WTC11 (cell line): ENCODE measurements at regions not wholly inside any gene's neighbourhood (a gene's known extent, or its start where the extent isn't known, plus 50 kb on each side); places are given as distances from the start of the nearest gene placed in this dataset.
"Not testable (repeated sequence)": the region's sequence is repeated elsewhere in the genome, so short reads cannot be mapped to it uniquely, and the experiment has no call there.

Experiments
- ATAC-seq: fragments of 200-7000 bp; cut with Tn5 transposase; 2 replicates; pipeline ENCODE4 v1.10.0; 2021; ENCODE audit warnings: mild to moderate bottlenecking, moderate library complexity
- CTCF ChIA-PET: fragments of 300-600 bp; sonication (Branson Sonifier 250); formaldehyde crosslinking; loops from one replicate; lab custom pipeline; 2021; ENCODE audit warnings: antibody characterized with exemption; lab: Charles Lee
- POLR2A ChIA-PET: fragments of 350-600 bp; sonication (Branson Sonifier 250); formaldehyde crosslinking; loops from one replicate; lab custom pipeline; 2021; ENCODE audit warnings: antibody characterized with exemption; lab: Charles Lee
- DNase-seq: peaks from one replicate; pipeline ENCODE4 v3.0.0; 2021; ENCODE audit warnings: low spot score
- H3K27ac Mint-ChIP-seq: 2 replicates; pipeline ENCODE4 v1.8.0; 2021; ENCODE audit warnings: mixed read lengths
- H3K27me3 Mint-ChIP-seq: 2 replicates; pipeline ENCODE4 v1.8.0; 2021; ENCODE audit warnings: low read depth, mild to moderate bottlenecking, moderate library complexity, mixed read lengths
- H3K36me3 Mint-ChIP-seq: 2 replicates; pipeline ENCODE4 v1.8.0; 2021; ENCODE audit warnings: mixed read lengths
- H3K4me1 Mint-ChIP-seq: 2 replicates; pipeline ENCODE4 v1.8.0; 2022; ENCODE audit warnings: mixed read lengths
- H3K4me3 Mint-ChIP-seq: 2 replicates; pipeline ENCODE4 v1.8.0; 2021; ENCODE audit warnings: mild to moderate bottlenecking, moderate library complexity, mixed read lengths
- H3K9me3 Mint-ChIP-seq: 2 replicates; pipeline ENCODE4 v1.8.0; 2021; ENCODE audit warnings: mixed read lengths
- ATF1 ChIP-seq: sonication (generic); formaldehyde crosslinking; IDR thresholded peaks from 2 replicates; pipeline ENCODE4 v1.8.1; 2023; ENCODE audit warnings: mild to moderate bottlenecking, moderate library complexity, missing genetic modification reagents
- ATF6 ChIP-seq: sonication (generic); formaldehyde crosslinking; IDR thresholded peaks from 2 replicates; pipeline ENCODE4 v1.8.1; 2023; ENCODE audit warnings: mild to moderate bottlenecking, missing genetic modification reagents
- CDX4 ChIP-seq: fragments of 250-450 bp; sonication (Bioruptor Pico); IDR thresholded peaks from 2 replicates; pipeline ENCODE4 v1.9.0; 2021; ENCODE audit warnings: moderate library complexity, mild to moderate bottlenecking, inconsistent platforms, borderline replicate concordance
- CTCF ChIP-seq: fragments of 200-600 bp; IDR thresholded peaks from 2 replicates; pipeline ENCODE4 v1.8.0; 2022; ENCODE audit warnings: antibody characterized with exemption
- E2F5 ChIP-seq: sonication (generic); formaldehyde crosslinking; IDR thresholded peaks from 2 replicates; pipeline ENCODE4 v1.8.1; 2022; ENCODE audit warnings: mild to moderate bottlenecking, moderate library complexity, missing genetic modification reagents
- EMX1 ChIP-seq: fragments of 250-450 bp; sonication (Bioruptor Pico); IDR thresholded peaks from 2 replicates; pipeline ENCODE4 v1.8.0; 2021; ENCODE audit warnings: mild to moderate bottlenecking
- FOXJ3 ChIP-seq: sonication (generic); formaldehyde crosslinking; IDR thresholded peaks from 2 replicates; pipeline ENCODE4 v1.9.0; 2021; ENCODE audit warnings: missing genetic modification reagents, mild to moderate bottlenecking, borderline replicate concordance
- GRHL2 ChIP-seq: fragments of 250-450 bp; sonication (Bioruptor Pico); IDR thresholded peaks from 2 replicates; pipeline ENCODE4 v1.8.0; 2022; ENCODE audit warnings: mild to moderate bottlenecking, moderate library complexity; ENCODE audit not compliant: insufficient replicate concordance, severe bottlenecking
- MXD4 ChIP-seq: fragments of 250-450 bp; sonication (Bioruptor Pico); IDR thresholded peaks from 2 replicates; pipeline ENCODE4 v1.8.0; 2021; ENCODE audit warnings: mild to moderate bottlenecking, moderate library complexity, borderline replicate concordance
- PRDM15 ChIP-seq: sonication (generic); formaldehyde crosslinking; IDR thresholded peaks from 2 replicates; pipeline ENCODE4 v1.8.0; 2022; ENCODE audit warnings: missing genetic modification reagents
- ZNF121 ChIP-seq: sonication (generic); formaldehyde crosslinking; IDR thresholded peaks from 2 replicates; pipeline ENCODE4 v1.8.0; 2023; ENCODE audit warnings: missing genetic modification reagents
- ZNF416 ChIP-seq: fragments of 250-450 bp; sonication (Bioruptor Pico); IDR thresholded peaks from 2 replicates; pipeline ENCODE4 v1.9.0; 2021; ENCODE audit warnings: mild to moderate bottlenecking, inconsistent platforms
- ZNF425 ChIP-seq: fragments of 250-450 bp; sonication (Bioruptor Pico); conservative IDR thresholded peaks from 2 replicates; pipeline ENCODE4 v1.9.0; 2021; ENCODE audit warnings: mild to moderate bottlenecking
- ZNF671 ChIP-seq: fragments of 250-450 bp; sonication (Bioruptor Pico); IDR thresholded peaks from 2 replicates; pipeline ENCODE4 v1.8.0; 2021; ENCODE audit warnings: mild to moderate bottlenecking
- TF ChIP-seq, protein P1 (sequence below): sonication (generic); formaldehyde crosslinking; IDR thresholded peaks from 2 replicates; pipeline ENCODE4 v1.8.0; 2023; ENCODE audit warnings: mild to moderate bottlenecking, missing genetic modification reagents
- TF ChIP-seq, protein P2 (sequence below): fragments of 250-450 bp; sonication (Bioruptor Pico); IDR thresholded peaks from 2 replicates; pipeline ENCODE4 v1.8.0; 2021; ENCODE audit warnings: mild to moderate bottlenecking

GRCh38 chr6:76940191-76940590 is 523.1 kb downstream of the HTR1B start (continued):
- TF ChIP-seq ZNF425 (CRISPR knock-in tag) (no peak), MXD4 (no peak), CDX4 (CRISPR knock-in tag) (no peak), EMX1 (no peak), ZNF121 (no peak)
- TF ChIP-seq, all 79 proteins: peak for 0

GRCh38 chr6:76914737-76915136 is 548.6 kb downstream of the HTR1B start:
- Mint-ChIP-seq H3K9me3 (no peaks in the 10 kb centered on the region), H3K4me3 (no peak overlapping the region), H3K36me3 (no peaks in the 10 kb centered on the region), H3K27ac (no peak overlapping the region), H3K4me1 (no peaks in the 10 kb centered on the region), H3K27me3 (no peaks in the 10 kb centered on the region)
- ChIA-PET CTCF (no interaction called here), POLR2A (no interaction called here)
- no peak for TF ChIP-seq E2F5 (CRISPR knock-in tag)
- no peak for TF ChIP-seq ATF1 (CRISPR knock-in tag)
- no peak for TF ChIP-seq FOXJ3 (CRISPR knock-in tag)
- TF ChIP-seq GRHL2: no peak
- no peak for TF ChIP-seq MXD4
- TF ChIP-seq, protein P1, sequence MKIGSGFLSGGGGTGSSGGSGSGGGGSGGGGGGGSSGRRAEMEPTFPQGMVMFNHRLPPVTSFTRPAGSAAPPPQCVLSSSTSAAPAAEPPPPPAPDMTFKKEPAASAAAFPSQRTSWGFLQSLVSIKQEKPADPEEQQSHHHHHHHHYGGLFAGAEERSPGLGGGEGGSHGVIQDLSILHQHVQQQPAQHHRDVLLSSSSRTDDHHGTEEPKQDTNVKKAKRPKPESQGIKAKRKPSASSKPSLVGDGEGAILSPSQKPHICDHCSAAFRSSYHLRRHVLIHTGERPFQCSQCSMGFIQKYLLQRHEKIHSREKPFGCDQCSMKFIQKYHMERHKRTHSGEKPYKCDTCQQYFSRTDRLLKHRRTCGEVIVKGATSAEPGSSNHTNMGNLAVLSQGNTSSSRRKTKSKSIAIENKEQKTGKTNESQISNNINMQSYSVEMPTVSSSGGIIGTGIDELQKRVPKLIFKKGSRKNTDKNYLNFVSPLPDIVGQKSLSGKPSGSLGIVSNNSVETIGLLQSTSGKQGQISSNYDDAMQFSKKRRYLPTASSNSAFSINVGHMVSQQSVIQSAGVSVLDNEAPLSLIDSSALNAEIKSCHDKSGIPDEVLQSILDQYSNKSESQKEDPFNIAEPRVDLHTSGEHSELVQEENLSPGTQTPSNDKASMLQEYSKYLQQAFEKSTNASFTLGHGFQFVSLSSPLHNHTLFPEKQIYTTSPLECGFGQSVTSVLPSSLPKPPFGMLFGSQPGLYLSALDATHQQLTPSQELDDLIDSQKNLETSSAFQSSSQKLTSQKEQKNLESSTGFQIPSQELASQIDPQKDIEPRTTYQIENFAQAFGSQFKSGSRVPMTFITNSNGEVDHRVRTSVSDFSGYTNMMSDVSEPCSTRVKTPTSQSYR: no peak
- no peak for TF ChIP-seq ZNF416
- no peak for TF ChIP-seq ATF6
- no peak for TF ChIP-seq EMX1
- no peak for DNase-seq
- no peak for ATAC-seq

DNA sequence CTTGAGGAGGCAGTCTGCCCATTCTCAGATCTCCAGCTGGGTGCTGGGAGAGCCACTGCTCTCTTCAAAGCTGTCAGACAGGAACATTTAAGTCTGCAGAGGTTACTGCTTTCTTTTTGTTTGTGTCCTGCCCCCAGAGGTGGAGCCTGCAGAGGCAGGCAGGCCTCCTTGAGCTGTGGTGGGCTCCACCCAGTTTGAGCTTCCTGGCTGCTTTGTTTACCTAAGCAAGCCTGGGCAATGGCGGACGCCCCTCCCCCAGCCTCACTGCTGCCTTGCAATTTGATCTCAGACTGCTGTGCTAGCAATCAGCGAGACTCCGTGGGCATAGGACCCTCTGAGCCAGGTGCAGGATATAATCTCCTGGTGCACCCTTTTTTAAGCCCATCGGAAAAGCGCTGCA is 557.8 kb downstream of the HTR1B start:
- H3K4me1 Mint-ChIP-seq, CTCF ChIA-PET, ATAC-seq, H3K4me3 Mint-ChIP-seq, H3K27ac Mint-ChIP-seq, POLR2A ChIA-PET, H3K27me3 Mint-ChIP-seq: not testable (repeated sequence)
- Mint-ChIP-seq H3K9me3 (peaks cover 30% of the 10 kb centered on the region), H3K36me3 (peaks cover 19% of the 10 kb centered on the region)
- peak; percentile 18 for DNase-seq

- Mint-ChIP-seq H3K36me3 (peaks cover 27% of the 10 kb centered on the region), H3K9me3 (peaks cover 39% of the 10 kb centered on the region), H3K27me3 (no peaks in the 10 kb centered on the region), H3K4me3 (no peak overlapping the region), H3K27ac (no peak overlapping the region), H3K4me1 (no peaks in the 10 kb centered on the region)
- ATAC-seq: no peak
- ChIA-PET POLR2A (no interaction called here), CTCF (no interaction called here)
- DNase-seq: no peak
- TF ChIP-seq, protein P2, sequence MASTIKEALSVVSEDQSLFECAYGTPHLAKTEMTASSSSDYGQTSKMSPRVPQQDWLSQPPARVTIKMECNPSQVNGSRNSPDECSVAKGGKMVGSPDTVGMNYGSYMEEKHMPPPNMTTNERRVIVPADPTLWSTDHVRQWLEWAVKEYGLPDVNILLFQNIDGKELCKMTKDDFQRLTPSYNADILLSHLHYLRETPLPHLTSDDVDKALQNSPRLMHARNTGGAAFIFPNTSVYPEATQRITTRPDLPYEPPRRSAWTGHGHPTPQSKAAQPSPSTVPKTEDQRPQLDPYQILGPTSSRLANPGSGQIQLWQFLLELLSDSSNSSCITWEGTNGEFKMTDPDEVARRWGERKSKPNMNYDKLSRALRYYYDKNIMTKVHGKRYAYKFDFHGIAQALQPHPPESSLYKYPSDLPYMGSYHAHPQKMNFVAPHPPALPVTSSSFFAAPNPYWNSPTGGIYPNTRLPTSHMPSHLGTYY (CRISPR knock-in tag): no peak
- TF ChIP-seq CTCF: no peak
- no peak for TF ChIP-seq PRDM15 (CRISPR knock-in tag)
- TF ChIP-seq ZNF671 (CRISPR knock-in tag): no peak
These were observed 570.7 kb downstream of the HTR1B start for GRCh38 chr6:76892542-76892941.
